Thyroid gland (tissue), 4 donors: ENCODE measurements at regions not wholly inside any gene's neighbourhood (a gene's known extent, or its start where the extent isn't known, plus 50 kb on each side); places are given as distances from the start of the nearest gene placed in this dataset.

Source experiments
- CTCF ChIP-seq, 6 experiments: fragments of 200-600 bp in 3 of 6; fragments of 450-650 bp in 3 of 6; sonication (generic) in 3 of 6; IDR thresholded peaks; one replicate each; pipeline ENCODE4 v1.5.1; 2016 to 2019; ENCODE audit warnings: antibody characterized with exemption in 6 of 6, mild to moderate bottlenecking in 2 of 6, inconsistent platforms in 1 of 6, moderate library complexity in 1 of 6
- POLR2A ChIP-seq, 2 donors: fragments of 450-650 bp; IDR thresholded peaks; one replicate each; pipeline ENCODE4 v1.6.1; 2017; ENCODE audit warnings: antibody characterized with exemption in 2 of 2, mild to moderate bottlenecking in 2 of 2, moderate library complexity in 1 of 2

- TF ChIP-seq POLR2A (IDR thresholded peaks at IDR 0.05) (no peak), CTCF (IDR thresholded peaks at IDR 0.05) (no peak)
Measured at GRCh38 chr9:135253305-135254004, 166.0 kb downstream of the OLFM1 start.
